ENCODE measurements at regions not wholly inside any gene's neighbourhood (a gene's known extent, or its start where the extent isn't known, plus 50 kb on each side); places are given as distances from the start of the nearest gene placed in this dataset.
"Not testable (repeated sequence)": the region's sequence is repeated elsewhere in the genome, so short reads cannot be mapped to it uniquely, and the experiment has no call there.

- not testable (repeated sequence) for H3K4me1 ChIP-seq, H3K36me3 ChIP-seq, ATAC-seq, H3K27ac ChIP-seq, H3K27me3 ChIP-seq, H3K9me3 ChIP-seq, H3K4me3 ChIP-seq
- WGBS, 2 donors (ENCODE audit: low coverage in 1 of 2), result 0% methylated on average over 1 of the region's 1 CpG
These were observed 1348.5 kb upstream of the CDH18 start for GRCh38 chr5:21336478-21336877.

GRCh38 chr5:21315376-21315775 lies 1327.4 kb upstream of the CDH18 start:
- not testable (repeated sequence) for H3K36me3 ChIP-seq, H3K4me3 ChIP-seq, H3K4me1 ChIP-seq, H3K9me3 ChIP-seq, H3K27me3 ChIP-seq, ATAC-seq, H3K27ac ChIP-seq
- 83 to 94% methylated on average over 2 to 3 of the region's 3 CpGs for WGBS, 2 donors (ENCODE audit: low coverage in 1 of 2)

- not testable (repeated sequence) for H3K36me3 ChIP-seq, H3K27ac ChIP-seq, ATAC-seq, H3K4me1 ChIP-seq, H3K27me3 ChIP-seq, H3K9me3 ChIP-seq, H3K4me3 ChIP-seq
These were observed 1313.2 kb upstream of the CDH18 start for GRCh38 chr5:21301205-21301604.

GRCh38 chr5:21274361-21274760 lies 1286.4 kb upstream of the CDH18 start:
- H3K27ac ChIP-seq, H3K36me3 ChIP-seq, H3K4me1 ChIP-seq, H3K27me3 ChIP-seq, H3K4me3 ChIP-seq, H3K9me3 ChIP-seq, ATAC-seq: not testable (repeated sequence)
- 17 to 40% methylated on average over 1 of the region's 2 CpGs for WGBS, 2 donors (ENCODE audit: low coverage in 1 of 2)

GRCh38 chr5:21263361-21263760 lies 1275.4 kb upstream of the CDH18 start:
- Histone ChIP-seq H3K9me3 (no peaks in the 10 kb centered on the region), H3K4me3 (no peak overlapping the region), H3K27ac (no peak overlapping the region), H3K36me3 (no peaks in the 10 kb centered on the region), H3K27me3 (no peaks in the 10 kb centered on the region), H3K4me1 (no peaks in the 10 kb centered on the region)
- TF ChIP-seq EP300 (IDR thresholded peaks at IDR 0.05) (no peak), CTCF (IDR thresholded peaks at IDR 0.05) (no peak), POLR2AphosphoS5 (IDR thresholded peaks at IDR 0.05) (no peak), POLR2A (IDR thresholded peaks at IDR 0.05) (no peak)
- no peak for ATAC-seq
- WGBS, 2 donors (ENCODE audit: low coverage in 1 of 2), result 65% methylated on average over 2 of the region's 2 CpGs; no CpG with 5 or more reads in 1 of the 2 donors

GRCh38 chr5:21254161-21254560 lies 1266.2 kb upstream of the CDH18 start:
- 71 to 75% methylated on average over 3 of the region's 3 CpGs for WGBS, 2 donors (ENCODE audit: low coverage in 1 of 2)
- Histone ChIP-seq H3K9me3 (peaks cover 0 to 21% (median 0%) of the 10 kb centered on the region in 3 donors), H3K36me3 (no peaks in the 10 kb centered on the region), H3K27me3 (no peaks in the 10 kb centered on the region), H3K4me3 (no peak overlapping the region), H3K27ac (no peak overlapping the region), H3K4me1 (no peaks in the 10 kb centered on the region)
- TF ChIP-seq POLR2A (IDR thresholded peaks at IDR 0.05), result no peak
- TF ChIP-seq CTCF (IDR thresholded peaks at IDR 0.05), result no peak
- TF ChIP-seq EP300 (IDR thresholded peaks at IDR 0.05), result no peak
- no peak for TF ChIP-seq POLR2AphosphoS5 (IDR thresholded peaks at IDR 0.05)
- no peak for ATAC-seq

GRCh38 chr5:21244982-21245381 lies 1257.0 kb upstream of the CDH18 start:
- Histone ChIP-seq H3K4me3 (no peak overlapping the region), H3K27ac (no peak overlapping the region), H3K9me3 (peaks cover 0 to 1% (median 0%) of the 10 kb centered on the region in 3 donors), H3K36me3 (no peaks in the 10 kb centered on the region), H3K4me1 (no peaks in the 10 kb centered on the region), H3K27me3 (no peaks in the 10 kb centered on the region)
- 43% methylated on average over 3 of the region's 3 CpGs; no CpG with 5 or more reads in 1 of the 2 donors for WGBS, 2 donors (ENCODE audit: low coverage in 1 of 2)
- TF ChIP-seq POLR2A (IDR thresholded peaks at IDR 0.05), result no peak
- no peak for TF ChIP-seq CTCF (IDR thresholded peaks at IDR 0.05)
- TF ChIP-seq EP300 (IDR thresholded peaks at IDR 0.05), result no peak
- no peak for TF ChIP-seq POLR2AphosphoS5 (IDR thresholded peaks at IDR 0.05)
- no peak for ATAC-seq
